ENCODE measurements at regions not wholly inside any gene's neighbourhood (a gene's known extent, or its start where the extent isn't known, plus 50 kb on each side); places are given as distances from the start of the nearest gene placed in this dataset.
"Not testable (repeated sequence)": the region's sequence is repeated elsewhere in the genome, so short reads cannot be mapped to it uniquely, and the experiment has no call there.

DNA sequence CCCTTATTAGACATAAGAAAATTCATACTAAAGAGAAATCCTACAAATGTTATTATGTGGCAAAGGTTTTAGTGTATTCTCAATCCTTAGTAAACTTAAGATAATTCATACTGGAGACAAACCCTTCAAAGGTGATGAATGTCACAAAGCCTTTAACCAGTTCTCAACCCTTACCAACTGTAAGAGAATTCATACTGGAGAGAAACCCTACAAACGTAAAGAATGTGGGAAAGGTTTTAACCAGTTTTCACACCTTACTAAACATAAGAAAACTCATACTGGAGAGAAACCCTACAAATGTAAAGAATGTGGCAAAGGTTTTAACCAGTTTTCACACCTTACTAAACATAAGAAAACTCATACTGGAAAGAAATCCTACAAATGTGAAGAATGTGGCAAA is 93.2 kb downstream of the ZNF680 start:
- TF ChIP-seq, protein P1, sequence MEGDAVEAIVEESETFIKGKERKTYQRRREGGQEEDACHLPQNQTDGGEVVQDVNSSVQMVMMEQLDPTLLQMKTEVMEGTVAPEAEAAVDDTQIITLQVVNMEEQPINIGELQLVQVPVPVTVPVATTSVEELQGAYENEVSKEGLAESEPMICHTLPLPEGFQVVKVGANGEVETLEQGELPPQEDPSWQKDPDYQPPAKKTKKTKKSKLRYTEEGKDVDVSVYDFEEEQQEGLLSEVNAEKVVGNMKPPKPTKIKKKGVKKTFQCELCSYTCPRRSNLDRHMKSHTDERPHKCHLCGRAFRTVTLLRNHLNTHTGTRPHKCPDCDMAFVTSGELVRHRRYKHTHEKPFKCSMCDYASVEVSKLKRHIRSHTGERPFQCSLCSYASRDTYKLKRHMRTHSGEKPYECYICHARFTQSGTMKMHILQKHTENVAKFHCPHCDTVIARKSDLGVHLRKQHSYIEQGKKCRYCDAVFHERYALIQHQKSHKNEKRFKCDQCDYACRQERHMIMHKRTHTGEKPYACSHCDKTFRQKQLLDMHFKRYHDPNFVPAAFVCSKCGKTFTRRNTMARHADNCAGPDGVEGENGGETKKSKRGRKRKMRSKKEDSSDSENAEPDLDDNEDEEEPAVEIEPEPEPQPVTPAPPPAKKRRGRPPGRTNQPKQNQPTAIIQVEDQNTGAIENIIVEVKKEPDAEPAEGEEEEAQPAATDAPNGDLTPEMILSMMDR (IDR thresholded peaks at IDR 0.05) = no peak
- TF ChIP-seq POLR2A (IDR thresholded peaks at IDR 0.05) = no peak
- no peaks in the 10 kb centered on the region for H3K4me1 ChIP-seq
- no peaks in the 10 kb centered on the region for H3K9me3 ChIP-seq
- no peaks in the 10 kb centered on the region for H3K27me3 ChIP-seq
- H3K27ac ChIP-seq = no peak overlapping the region
- DNase-seq = no peak
- intact Hi-C loops (cut with DNase I) = no loop called here
- 15 to 32% methylated on average over 1 of the region's 1 CpG for WGBS, 2 donors
- no peak overlapping the region for H3K4me3 ChIP-seq
- no peaks in the 10 kb centered on the region for H3K36me3 ChIP-seq (replicated peaks in 1 of 2; ENCODE audit: insufficient read depth in 1 of 2, low read depth in 2 of 2)
- no peak for ATAC-seq

DNA sequence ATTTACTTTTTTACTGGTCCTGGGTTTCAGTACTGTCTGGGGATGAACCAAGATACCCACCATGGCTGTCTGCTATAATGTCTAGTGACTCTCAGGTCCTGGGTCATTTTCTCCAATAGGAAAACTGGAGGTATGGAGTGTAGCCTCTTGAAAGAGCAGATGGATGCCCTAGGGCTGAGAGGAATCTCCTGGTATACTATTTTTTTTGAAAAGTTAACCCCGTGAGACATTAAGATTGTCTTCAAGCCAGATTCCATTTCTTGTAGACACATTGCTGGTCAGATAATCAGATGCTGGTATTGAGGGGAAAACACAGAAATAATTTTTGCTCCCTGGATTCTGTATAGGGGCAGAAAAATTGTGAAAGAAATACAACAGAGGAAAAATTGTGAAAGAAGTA is 97.3 kb downstream of the ZNF680 start:
- no peak overlapping the region for H3K27ac ChIP-seq
- 67 to 76% methylated on average over 1 of the region's 1 CpG for WGBS, 2 donors
- TF ChIP-seq, protein P1 (IDR thresholded peaks at IDR 0.05) = no peak
- TF ChIP-seq POLR2A (IDR thresholded peaks at IDR 0.05) = no peak
- ATAC-seq = no peak
- H3K27me3 ChIP-seq = no peaks in the 10 kb centered on the region
- H3K9me3 ChIP-seq = no peaks in the 10 kb centered on the region
- intact Hi-C loops (cut with DNase I) = no loop called here
- DNase-seq = no peak
- no peak overlapping the region for H3K4me3 ChIP-seq
- no peaks in the 10 kb centered on the region for H3K36me3 ChIP-seq (replicated peaks in 1 of 2; ENCODE audit: insufficient read depth in 1 of 2, low read depth in 2 of 2)
- H3K4me1 ChIP-seq = no peaks in the 10 kb centered on the region

DNA sequence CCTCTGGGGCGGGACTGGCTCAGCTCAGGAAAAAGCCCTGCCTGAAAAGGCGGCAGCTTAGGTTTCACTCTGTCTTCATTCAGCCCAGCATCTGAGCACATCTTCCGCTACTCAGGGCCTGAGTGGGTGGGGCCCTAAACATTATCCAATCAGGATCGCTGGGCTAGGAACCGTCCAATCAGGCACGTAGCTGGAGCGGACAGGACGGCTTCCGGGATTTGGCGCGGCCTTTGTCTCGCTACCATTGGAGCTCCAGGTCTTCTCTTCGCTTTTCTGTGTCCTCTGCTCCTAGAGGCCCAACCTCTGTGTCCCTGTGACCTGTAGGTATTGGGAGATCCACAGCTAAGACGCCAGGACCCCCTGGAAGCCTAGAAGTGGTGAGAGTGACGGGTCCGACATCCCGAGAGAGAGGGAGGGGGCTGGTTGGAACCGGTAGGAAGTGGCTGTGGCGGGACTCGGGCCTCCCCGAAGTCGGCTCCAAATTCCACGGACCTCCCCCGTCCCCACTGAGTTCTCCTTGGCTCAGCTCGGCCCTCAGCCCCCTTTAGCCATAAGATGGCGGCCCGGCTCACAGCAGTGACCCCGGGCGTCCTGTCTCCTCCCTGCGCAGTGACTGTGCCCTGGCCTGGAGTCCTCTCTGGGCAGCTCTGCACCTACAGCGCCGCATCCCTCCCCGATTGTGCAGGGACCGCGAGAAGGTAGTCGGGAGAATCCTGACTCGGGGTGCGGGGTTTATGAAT is 99.1 kb downstream of the ZNF680 start:
- Histone ChIP-seq H3K27me3 (no peaks in the 10 kb centered on the region), H3K4me3 (no peak overlapping the region), H3K36me3 (replicated peaks in 1 of 2; ENCODE audit: insufficient read depth in 1 of 2, low read depth in 2 of 2) (no peaks in the 10 kb centered on the region), H3K4me1 (no peaks in the 10 kb centered on the region), H3K9me3 (no peaks in the 10 kb centered on the region), H3K27ac (no peak overlapping the region)
- ATAC-seq (peak; percentile 96), DNase-seq (peak; percentile 35 to 70 (median 62))
- peak in 1 of 3 donors; percentile 27 for TF ChIP-seq POLR2A (IDR thresholded peaks at IDR 0.05)
- TF ChIP-seq, protein P1 (IDR thresholded peaks at IDR 0.05) = no peak
- intact Hi-C loops (cut with DNase I) = no loop called here
- 22 to 31% methylated on average over 21 to 38 of the region's 38 CpGs for WGBS, 2 donors

GRCh38 chr7:64459858-64460257 is 103.0 kb downstream of the ZNF680 start:
- H3K27ac ChIP-seq; H3K36me3 ChIP-seq (replicated peaks in 1 of 2; ENCODE audit: insufficient read depth in 1 of 2, low read depth in 2 of 2); ATAC-seq; intact Hi-C loops (cut with DNase I); DNase-seq; H3K4me1 ChIP-seq; H3K4me3 ChIP-seq; H3K27me3 ChIP-seq; H3K9me3 ChIP-seq: not testable (repeated sequence)
- 33 to 42% methylated on average over 5 of the region's 5 CpGs for WGBS, 2 donors

DNA sequence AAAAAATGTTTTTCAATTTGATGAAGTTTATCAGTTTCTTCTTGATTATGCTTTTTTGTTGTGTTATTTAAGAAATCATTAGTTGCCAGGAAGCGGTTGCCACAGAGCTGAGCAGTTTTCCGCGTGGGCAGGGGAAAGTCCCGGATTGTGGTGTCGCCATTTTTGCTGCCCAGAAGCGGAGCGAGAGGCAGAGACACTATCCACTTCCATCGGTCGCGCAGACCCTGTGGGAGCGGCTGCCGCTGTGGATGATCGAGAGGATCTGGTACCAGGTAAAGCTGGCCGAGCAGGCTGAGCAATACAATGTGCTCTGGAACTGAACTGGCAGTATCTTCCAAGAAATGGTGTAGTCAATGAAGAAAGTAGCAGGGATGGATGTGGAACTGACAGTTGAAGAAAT is 119.8 kb downstream of the ZNF736 start:
- DNase-seq = no peak
- Histone ChIP-seq H3K36me3 (replicated peaks in 1 of 2; ENCODE audit: insufficient read depth in 1 of 2, low read depth in 2 of 2) (no peaks in the 10 kb centered on the region), H3K4me1 (no peaks in the 10 kb centered on the region), H3K27ac (no peak overlapping the region), H3K9me3 (no peaks in the 10 kb centered on the region), H3K27me3 (no peaks in the 10 kb centered on the region), H3K4me3 (no peak overlapping the region)
- ATAC-seq = no peak
- 79 to 81% methylated on average over 14 of the region's 14 CpGs for WGBS, 2 donors
- TF ChIP-seq, protein P1 (IDR thresholded peaks at IDR 0.05) = no peak
- no peak for TF ChIP-seq POLR2A (IDR thresholded peaks at IDR 0.05)
- intact Hi-C loops (cut with DNase I) = no loop called here

Measured in body of pancreas (tissue), 4 donors.